Upper lobe of left lung (tissue), 4 donors: ENCODE measurements at regions not wholly inside any gene's neighbourhood (a gene's known extent, or its start where the extent isn't known, plus 50 kb on each side); places are given as distances from the start of the nearest gene placed in this dataset.

Source experiments
- CTCF ChIP-seq, 6 experiments: fragments of 450-650 bp in 4 of 6; fragments of 200-600 bp in 2 of 6; sonication (generic) in 2 of 6; IDR thresholded peaks; one replicate each; pipeline ENCODE4 v1.5.1; 2016 to 2019; ENCODE audit warnings: antibody characterized with exemption in 6 of 6
- EP300 ChIP-seq, 4 donors: sonication (generic); formaldehyde crosslinking; IDR thresholded peaks; one replicate each; pipeline ENCODE4 v1.5.1; 2017; ENCODE audit warnings: antibody characterized with exemption in 4 of 4, control low read depth in 2 of 4
- POLR2A ChIP-seq, 4 donors: fragments of 450-650 bp; IDR thresholded peaks; one replicate each; pipeline ENCODE4 v1.5.1; 2016 to 2017; ENCODE audit warnings: antibody characterized with exemption in 4 of 4, mild to moderate bottlenecking in 2 of 4
- POLR2AphosphoS5 ChIP-seq, 2 donors: sonication (generic); formaldehyde crosslinking; IDR thresholded peaks; one replicate each; pipeline ENCODE4 v1.5.1; 2017; ENCODE audit warnings: antibody characterized with exemption in 2 of 2

- no peak for TF ChIP-seq CTCF (IDR thresholded peaks at IDR 0.05)
- no peak for TF ChIP-seq EP300 (IDR thresholded peaks at IDR 0.05)
- no peak for TF ChIP-seq POLR2AphosphoS5 (IDR thresholded peaks at IDR 0.05)
- no peak for TF ChIP-seq POLR2A (IDR thresholded peaks at IDR 0.05)
These were observed 924.7 kb upstream of the ADGRL2 start for GRCh38 chr1:80876035-80876434.
